ENCODE measurements at regions not wholly inside any gene's neighbourhood (a gene's known extent, or its start where the extent isn't known, plus 50 kb on each side); places are given as distances from the start of the nearest gene placed in this dataset.
A peak's percentile ranks its signal among the peaks of the same experiment; 100 is the strongest.

- TF ChIP-seq, protein P1, sequence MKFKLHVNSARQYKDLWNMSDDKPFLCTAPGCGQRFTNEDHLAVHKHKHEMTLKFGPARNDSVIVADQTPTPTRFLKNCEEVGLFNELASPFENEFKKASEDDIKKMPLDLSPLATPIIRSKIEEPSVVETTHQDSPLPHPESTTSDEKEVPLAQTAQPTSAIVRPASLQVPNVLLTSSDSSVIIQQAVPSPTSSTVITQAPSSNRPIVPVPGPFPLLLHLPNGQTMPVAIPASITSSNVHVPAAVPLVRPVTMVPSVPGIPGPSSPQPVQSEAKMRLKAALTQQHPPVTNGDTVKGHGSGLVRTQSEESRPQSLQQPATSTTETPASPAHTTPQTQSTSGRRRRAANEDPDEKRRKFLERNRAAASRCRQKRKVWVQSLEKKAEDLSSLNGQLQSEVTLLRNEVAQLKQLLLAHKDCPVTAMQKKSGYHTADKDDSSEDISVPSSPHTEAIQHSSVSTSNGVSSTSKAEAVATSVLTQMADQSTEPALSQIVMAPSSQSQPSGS (IDR thresholded peaks at IDR 0.05; ENCODE audit: low read length): no peak
- TF ChIP-seq KDM5A (IDR thresholded peaks at IDR 0.05; ENCODE audit: low read length): no peak
- TF ChIP-seq CHD1 (IDR thresholded peaks at IDR 0.05; ENCODE audit: low read depth, low read length): no peak
- no peak for TF ChIP-seq SUZ12 (IDR thresholded peaks at IDR 0.05; ENCODE audit: low read length)
- peak; percentile 68; the same call in 1 of the 2 replicates for TF ChIP-seq TEAD4 (IDR thresholded peaks at IDR 0.05; ENCODE audit: low read depth, low read length)
- peak; percentile 66 for TF ChIP-seq CEBPB (IDR thresholded peaks at IDR 0.05; ENCODE audit: low read depth, low read length)
These were observed 391.1 kb downstream of the TLE4 start (continued) for GRCh38 chr9:79962836-79963235.
